RKO (cell line): ENCODE measurements at regions not wholly inside any gene's neighbourhood (a gene's known extent, or its start where the extent isn't known, plus 50 kb on each side); places are given as distances from the start of the nearest gene placed in this dataset.
A peak's percentile ranks its signal among the peaks of the same experiment; 100 is the strongest.
"Not testable (repeated sequence)": the region's sequence is repeated elsewhere in the genome, so short reads cannot be mapped to it uniquely, and the experiment has no call there.

ENCODE experiments used
- DNase-seq: peaks from one replicate; pipeline ENCODE4 v3.0.0-alpha.2; 2016; ENCODE audit warnings: low spot score

- no peak for DNase-seq
Observed at GRCh38 chr21:20404915-20405314, 593.3 kb upstream of the NCAM2 start.

- DNase-seq, result no peak
Observed at GRCh38 chr21:20418353-20418752, 579.9 kb upstream of the NCAM2 start.

- no peak for DNase-seq
Observed at GRCh38 chr21:20419772-20420171, 578.4 kb upstream of the NCAM2 start.

- no peak for DNase-seq
Observed at GRCh38 chr21:20424943-20425342, 573.3 kb upstream of the NCAM2 start.

- no peak for DNase-seq
Observed at GRCh38 chr21:20425856-20426255, 572.4 kb upstream of the NCAM2 start.

- no peak for DNase-seq
Observed at GRCh38 chr21:20440338-20440737, 557.9 kb upstream of the NCAM2 start.

GRCh38 chr21:20443558-20444155 is 554.6 kb upstream of the NCAM2 start:
- peak; percentile 13 for DNase-seq

- no peak for DNase-seq
Observed at GRCh38 chr21:20445971-20446370, 552.2 kb upstream of the NCAM2 start.

GRCh38 chr21:20451046-20451445 is 547.2 kb upstream of the NCAM2 start:
- no peak for DNase-seq

GRCh38 chr21:20452935-20453334 is 545.3 kb upstream of the NCAM2 start:
- no peak for DNase-seq

- DNase-seq, result no peak
Observed at GRCh38 chr21:20459838-20460237, 538.4 kb upstream of the NCAM2 start.

- DNase-seq, result no peak
Observed at GRCh38 chr21:20463362-20463761, 534.8 kb upstream of the NCAM2 start.

- no peak for DNase-seq
Observed at GRCh38 chr21:20469361-20469760, 528.8 kb upstream of the NCAM2 start.

- no peak for DNase-seq
Observed at GRCh38 chr21:20486303-20486702, 511.9 kb upstream of the NCAM2 start.

- DNase-seq, result not testable (repeated sequence)
Observed at GRCh38 chr21:20502915-20503314, 495.3 kb upstream of the NCAM2 start.

- DNase-seq, result no peak
Observed at GRCh38 chr21:20507783-20508182, 490.4 kb upstream of the NCAM2 start.

- DNase-seq, result no peak
Observed at GRCh38 chr21:20511216-20511880, 486.9 kb upstream of the NCAM2 start.

- DNase-seq, result no peak
Observed at GRCh38 chr21:20515446-20515845, 482.8 kb upstream of the NCAM2 start.

GRCh38 chr21:20519076-20519475 is 479.1 kb upstream of the NCAM2 start:
- no peak for DNase-seq

- DNase-seq, result no peak
Observed at GRCh38 chr21:20522611-20523010, 475.6 kb upstream of the NCAM2 start.

GRCh38 chr21:20523191-20523590 is 475.0 kb upstream of the NCAM2 start:
- DNase-seq, result no peak

- no peak for DNase-seq
Observed at GRCh38 chr21:20527731-20528460, 470.3 kb upstream of the NCAM2 start.

- DNase-seq, result no peak
Observed at GRCh38 chr21:20537130-20537529, 461.1 kb upstream of the NCAM2 start.
